ENCODE measurements at regions not wholly inside any gene's neighbourhood (a gene's known extent, or its start where the extent isn't known, plus 50 kb on each side); places are given as distances from the start of the nearest gene placed in this dataset.

GRCh38 chr2:16851126-16851525 is 185.5 kb upstream of the CYRIA start:
- TF ChIP-seq USF2 (IDR thresholded peaks at IDR 0.05; ENCODE audit: borderline replicate concordance, low read depth, low read length) (no peak), CTCF (IDR thresholded peaks at IDR 0.05) (no peak), NRF1 (IDR thresholded peaks at IDR 0.05; ENCODE audit: low read depth, low read length) (no peak), POLR2AphosphoS5 (IDR thresholded peaks at IDR 0.05; ENCODE audit: low read depth, low read length) (no peak), RAD21 (IDR thresholded peaks at IDR 0.05; ENCODE audit: low read length) (no peak), ZBTB33 (IDR thresholded peaks at IDR 0.05; ENCODE audit: borderline replicate concordance, low read depth) (no peak), EZH2phosphoT487 (IDR thresholded peaks at IDR 0.05; ENCODE audit: borderline replicate concordance, low read depth) (no peak), TAF1 (IDR thresholded peaks at IDR 0.05; ENCODE audit: borderline replicate concordance, low read depth, low read length) (no peak)
